Keratinocyte (primary cell): ENCODE measurements at regions not wholly inside any gene's neighbourhood (a gene's known extent, or its start where the extent isn't known, plus 50 kb on each side); places are given as distances from the start of the nearest gene placed in this dataset.
"Not testable (repeated sequence)": the region's sequence is repeated elsewhere in the genome, so short reads cannot be mapped to it uniquely, and the experiment has no call there.

ENCODE experiments used
- DNase-seq: peaks from one replicate; pipeline ENCODE4 v3.0.0-alpha.2; 2011; ENCODE audit warnings: low read depth, missing footprints, low spot score
- FAIRE-seq: peaks from 2 replicates; lab custom pipeline; 2011; peaks lifted over from hg19 to GRCh38; lab: Jason Lieb, UNC
- H2AFZ ChIP-seq: 2 replicates; pipeline ENCODE4 v1.6.0; 2012; ENCODE audit warnings: low read length, control low read depth, inconsistent platforms; ENCODE audit not compliant: control insufficient read depth
- H3K27ac ChIP-seq: 2 replicates; pipeline ENCODE4 v1.5.1; 2011; ENCODE audit warnings: low read length; ENCODE audit not compliant: control insufficient read depth, insufficient read depth
- H3K27me3 ChIP-seq: 3 replicates; pipeline ENCODE4 v1.6.0; 2011; ENCODE audit warnings: low read length; ENCODE audit not compliant: control insufficient read depth, insufficient read depth; ENCODE audit errors: extremely low read depth
- H3K36me3 ChIP-seq, 2 experiments: 2 replicates in 1 of 2; 3 replicates in 1 of 2; pipeline ENCODE4 v1.5.1; 2011; ENCODE audit warnings: low read length in 2 of 2, mild to moderate bottlenecking in 1 of 2; ENCODE audit not compliant: control insufficient read depth in 2 of 2, insufficient read depth in 2 of 2; ENCODE audit errors: extremely low read depth in 1 of 2
- H3K4me1 ChIP-seq: 3 replicates; pipeline ENCODE4 v1.5.1; 2011; ENCODE audit warnings: low read length; ENCODE audit not compliant: control insufficient read depth, insufficient read depth; ENCODE audit errors: extremely low read depth
- H3K4me2 ChIP-seq: 3 replicates; pipeline ENCODE4 v1.6.0; 2011; ENCODE audit warnings: low read depth, low read length; ENCODE audit not compliant: control insufficient read depth, insufficient read depth; ENCODE audit errors: extremely low read depth
- H3K4me3 ChIP-seq, 3 experiments: fragments of 200-600 bp in 1 of 3; sonication (generic) in 1 of 3; 2 replicates in 2 of 3; 3 replicates in 1 of 3; pipeline ENCODE4 v1.5.1; 2011 to 2016; ENCODE audit warnings: low read length in 3 of 3, mild to moderate bottlenecking in 3 of 3, control low read depth in 2 of 3, inconsistent platforms in 1 of 3, low read depth in 1 of 3, mixed read lengths in 1 of 3, mixed run types in 1 of 3, moderate library complexity in 1 of 3; ENCODE audit not compliant: control insufficient read depth in 2 of 3, insufficient read depth in 2 of 3; ENCODE audit errors: extremely low read depth in 1 of 3
- H3K79me2 ChIP-seq: 2 replicates; pipeline ENCODE4 v1.6.0; 2012; ENCODE audit warnings: low read length; ENCODE audit not compliant: control insufficient read depth, insufficient read depth
- H3K9ac ChIP-seq: 3 replicates; pipeline ENCODE4 v1.6.0; 2011; ENCODE audit warnings: low read length; ENCODE audit not compliant: control insufficient read depth, insufficient read depth; ENCODE audit errors: extremely low read depth
- H3K9me1 ChIP-seq: 3 replicates; pipeline ENCODE4 v1.6.0; 2011; ENCODE audit warnings: low read length; ENCODE audit not compliant: control insufficient read depth, insufficient read depth; ENCODE audit errors: extremely low read depth
- H3K9me3 ChIP-seq: 2 replicates; pipeline ENCODE4 v1.5.1; 2012; ENCODE audit warnings: low read depth, low read length; ENCODE audit not compliant: control insufficient read depth
- H4K20me1 ChIP-seq: 3 replicates; pipeline ENCODE4 v1.6.0; 2011; ENCODE audit warnings: low read length; ENCODE audit not compliant: control insufficient read depth, insufficient read depth; ENCODE audit errors: extremely low read depth
- EZH2 ChIP-seq: IDR thresholded peaks from one replicate; pipeline ENCODE4 v1.6.1; 2012; ENCODE audit warnings: inconsistent platforms, mild to moderate bottlenecking, low read length, moderate library complexity
- dilution Hi-C: fragments of 300-500 bp; cut with MboI; formaldehyde crosslinking; loops from one replicate; pipeline ENCODE4 v1.7.0; 2020; ENCODE audit warnings: low sequenced_read_pairs; ENCODE audit not compliant: extremely low pct_ligation_motif_present
- TF ChIP-seq, protein P1 (sequence below), 3 experiments: IDR thresholded peaks in 1 of 3; conservative IDR thresholded peaks in 1 of 3; optimal IDR thresholded peaks in 1 of 3; 2 replicates in 2 of 3; 3 replicates in 1 of 3; pipeline versions ENCODE3 to v1.5.1; 2011; ENCODE audit warnings: low read length in 3 of 3, mild to moderate bottlenecking in 3 of 3, moderate library complexity in 2 of 3, control low read depth in 1 of 3, inconsistent platforms in 1 of 3; ENCODE audit not compliant: insufficient read depth in 2 of 3; ENCODE audit errors: extremely low read depth in 1 of 3

- no peaks in the 10 kb centered on the region for H3K4me1 ChIP-seq
- no peaks in the 10 kb centered on the region for H4K20me1 ChIP-seq
- H3K9me3 ChIP-seq, result no peaks in the 10 kb centered on the region
- no peak overlapping the region for H2AFZ ChIP-seq
- FAIRE-seq, result no peak
- H3K27ac ChIP-seq, result no peak overlapping the region
- dilution Hi-C loops, result no loop called here
- DNase-seq, result no peak
- no peak overlapping the region for H3K9ac ChIP-seq
- no peaks in the 10 kb centered on the region for H3K79me2 ChIP-seq
- no peaks in the 10 kb centered on the region for H3K9me1 ChIP-seq
- H3K27me3 ChIP-seq, result no peaks in the 10 kb centered on the region
- H3K4me2 ChIP-seq, result no peak overlapping the region
- no peak overlapping the region for H3K4me3 ChIP-seq
- TF ChIP-seq EZH2, result no peak
- TF ChIP-seq, protein P1, sequence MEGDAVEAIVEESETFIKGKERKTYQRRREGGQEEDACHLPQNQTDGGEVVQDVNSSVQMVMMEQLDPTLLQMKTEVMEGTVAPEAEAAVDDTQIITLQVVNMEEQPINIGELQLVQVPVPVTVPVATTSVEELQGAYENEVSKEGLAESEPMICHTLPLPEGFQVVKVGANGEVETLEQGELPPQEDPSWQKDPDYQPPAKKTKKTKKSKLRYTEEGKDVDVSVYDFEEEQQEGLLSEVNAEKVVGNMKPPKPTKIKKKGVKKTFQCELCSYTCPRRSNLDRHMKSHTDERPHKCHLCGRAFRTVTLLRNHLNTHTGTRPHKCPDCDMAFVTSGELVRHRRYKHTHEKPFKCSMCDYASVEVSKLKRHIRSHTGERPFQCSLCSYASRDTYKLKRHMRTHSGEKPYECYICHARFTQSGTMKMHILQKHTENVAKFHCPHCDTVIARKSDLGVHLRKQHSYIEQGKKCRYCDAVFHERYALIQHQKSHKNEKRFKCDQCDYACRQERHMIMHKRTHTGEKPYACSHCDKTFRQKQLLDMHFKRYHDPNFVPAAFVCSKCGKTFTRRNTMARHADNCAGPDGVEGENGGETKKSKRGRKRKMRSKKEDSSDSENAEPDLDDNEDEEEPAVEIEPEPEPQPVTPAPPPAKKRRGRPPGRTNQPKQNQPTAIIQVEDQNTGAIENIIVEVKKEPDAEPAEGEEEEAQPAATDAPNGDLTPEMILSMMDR (optimal IDR thresholded peaks at IDR 0.05 in 1 of 3, IDR thresholded peaks at IDR 0.05 in 1 of 3, conservative IDR thresholded peaks at IDR 0.05 in 1 of 3; ENCODE audit: extremely low read depth in 1 of 3, insufficient read depth in 2 of 3, low read length in 3 of 3), result no peak
- H3K36me3 ChIP-seq, result no peaks in the 10 kb centered on the region
These were observed 1043.8 kb upstream of the EDIL3 start for GRCh38 chr5:85428426-85428934.

- H3K79me2 ChIP-seq, H4K20me1 ChIP-seq, dilution Hi-C loops, H3K9ac ChIP-seq, H3K4me1 ChIP-seq, FAIRE-seq, H3K27me3 ChIP-seq, DNase-seq, H3K36me3 ChIP-seq, H3K4me2 ChIP-seq, H3K4me3 ChIP-seq, H3K9me3 ChIP-seq, H2AFZ ChIP-seq, H3K9me1 ChIP-seq, H3K27ac ChIP-seq: not testable (repeated sequence)
These were observed 1047.0 kb upstream of the EDIL3 start for GRCh38 chr5:85431726-85432125.

GRCh38 chr5:85441156-85441555 lies 1056.5 kb upstream of the EDIL3 start:
- no peak overlapping the region for H3K9ac ChIP-seq
- dilution Hi-C loops, result no loop called here
- H3K9me1 ChIP-seq, result no peaks in the 10 kb centered on the region
- no peaks in the 10 kb centered on the region for H4K20me1 ChIP-seq
- FAIRE-seq (no peak), DNase-seq (no peak)
- H3K79me2 ChIP-seq, result no peaks in the 10 kb centered on the region
- no peak overlapping the region for H3K4me2 ChIP-seq
- no peaks in the 10 kb centered on the region for H3K9me3 ChIP-seq
- no peaks in the 10 kb centered on the region for H3K4me1 ChIP-seq
- no peaks in the 10 kb centered on the region for H3K27me3 ChIP-seq
- H3K4me3 ChIP-seq, result no peak overlapping the region
- H3K27ac ChIP-seq, result no peak overlapping the region
- no peaks in the 10 kb centered on the region for H3K36me3 ChIP-seq
- TF ChIP-seq, protein P1 (optimal IDR thresholded peaks at IDR 0.05 in 1 of 3, IDR thresholded peaks at IDR 0.05 in 1 of 3, conservative IDR thresholded peaks at IDR 0.05 in 1 of 3; ENCODE audit: extremely low read depth in 1 of 3, insufficient read depth in 2 of 3, low read length in 3 of 3), result no peak
- TF ChIP-seq EZH2, result no peak
- H2AFZ ChIP-seq, result no peak overlapping the region
